ENCODE measurements at regions not wholly inside any gene's neighbourhood (a gene's known extent, or its start where the extent isn't known, plus 50 kb on each side); places are given as distances from the start of the nearest gene placed in this dataset.

DNA sequence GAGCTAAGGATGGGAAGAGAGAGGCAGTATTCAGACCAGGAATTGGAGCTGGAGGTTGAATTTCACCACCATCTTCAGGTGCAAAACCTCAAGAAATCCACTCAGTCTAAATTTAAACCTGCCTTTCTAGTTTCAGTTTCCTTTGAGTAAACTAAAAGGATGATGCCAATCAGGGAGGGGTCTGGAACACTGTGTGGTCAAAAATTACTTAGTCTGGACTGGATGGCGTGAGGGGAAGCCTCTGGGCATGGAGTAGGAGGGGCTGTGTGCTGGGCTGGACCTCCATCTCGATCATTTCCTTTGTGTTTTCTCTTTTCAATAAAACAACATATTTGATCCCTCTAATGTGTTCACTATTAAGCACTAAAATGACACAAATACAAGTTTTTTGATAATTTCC is 120.1 kb downstream of the GC start:
- TF ChIP-seq BDP1 (IDR thresholded peaks at IDR 0.05; ENCODE audit: insufficient read depth, insufficient read length) (no peak), ZC3H8 (IDR thresholded peaks at IDR 0.05) (no peak), KDM1A (IDR thresholded peaks at IDR 0.05) (no peak), RNF2 (IDR thresholded peaks at IDR 0.05) (no peak), RBBP5 (IDR thresholded peaks at IDR 0.05; ENCODE audit: borderline replicate concordance, insufficient read depth, low read length, poor library complexity, severe bottlenecking) (no peak), CTCF (IDR thresholded peaks at IDR 0.05 in 2 of 3, conservative IDR thresholded peaks at IDR 0.05 in 1 of 3; ENCODE audit: insufficient read depth in 2 of 3, low read depth in 1 of 3, low read length in 3 of 3) (no peak), NRF1 (conservative IDR thresholded peaks at IDR 0.05 in 1 of 2, IDR thresholded peaks at IDR 0.05 in 1 of 2) (no peak), ATF2 (CRISPR knock-in tag; IDR thresholded peaks at IDR 0.05) (no peak), ZNF274 (IDR thresholded peaks at IDR 0.05; ENCODE audit: borderline replicate concordance, low read depth, low read length) (no peak), EZH2 (IDR thresholded peaks at IDR 0.05; ENCODE audit: borderline replicate concordance, low read depth, low read length) (no peak), ZFX (CRISPR knock-in tag; IDR thresholded peaks at IDR 0.05) (no peak), ELF4 (CRISPR knock-in tag; IDR thresholded peaks at IDR 0.05) (no peak), ZNF217 (CRISPR knock-in tag; IDR thresholded peaks at IDR 0.05) (no peak)
- TF ChIP-seq, protein P1, sequence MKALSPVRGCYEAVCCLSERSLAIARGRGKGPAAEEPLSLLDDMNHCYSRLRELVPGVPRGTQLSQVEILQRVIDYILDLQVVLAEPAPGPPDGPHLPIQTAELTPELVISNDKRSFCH (CRISPR knock-in tag; IDR thresholded peaks at IDR 0.05): no peak
- TF ChIP-seq, protein P1 (tag; IDR thresholded peaks at IDR 0.05): no peak
